Calu3 (cell line): ENCODE measurements at regions not wholly inside any gene's neighbourhood (a gene's known extent, or its start where the extent isn't known, plus 50 kb on each side); places are given as distances from the start of the nearest gene placed in this dataset.

Experiments used
- BruUV-seq: library from RNA; stranded (reverse); fragments of 400-500 nt; replicated peaks from 2 replicates; lab custom pipeline; 2021; lab: Mats Ljungman, UMichigan
- CTCF ChIA-PET: fragments of 300-600 bp; sonication (Branson Sonifier 250); formaldehyde crosslinking; loops from one replicate; lab custom pipeline; 2022; ENCODE audit warnings: antibody characterized with exemption; lab: Charles Lee
- DNase-seq: peaks from one replicate; pipeline ENCODE4 v3.0.0; 2022
- H3K27ac Mint-ChIP-seq: one replicate; pipeline ENCODE4 v1.8.0; 2022; ENCODE audit warnings: mixed read lengths; ENCODE audit not compliant: unreplicated experiment
- H3K27me3 Mint-ChIP-seq: one replicate; pipeline ENCODE4 v1.8.0; 2022; ENCODE audit warnings: mixed read lengths; ENCODE audit not compliant: unreplicated experiment
- H3K36me3 Mint-ChIP-seq: one replicate; pipeline ENCODE4 v1.8.0; 2022; ENCODE audit warnings: mild to moderate bottlenecking, moderate library complexity, mixed read lengths; ENCODE audit not compliant: insufficient read depth, unreplicated experiment
- H3K4me1 Mint-ChIP-seq: one replicate; pipeline ENCODE4 v1.8.0; 2022; ENCODE audit warnings: mild to moderate bottlenecking, low read depth, mixed read lengths; ENCODE audit not compliant: unreplicated experiment
- H3K4me3 Mint-ChIP-seq: one replicate; pipeline ENCODE4 v1.8.0; 2022; ENCODE audit warnings: mild to moderate bottlenecking, low read depth, moderate library complexity, mixed read lengths; ENCODE audit not compliant: unreplicated experiment
- H3K9me3 Mint-ChIP-seq: one replicate; pipeline ENCODE4 v1.8.0; 2022; ENCODE audit warnings: low read depth, mixed read lengths; ENCODE audit not compliant: unreplicated experiment
- intact Hi-C: fragments of 100-400 bp; cut with micrococcal nuclease; formaldehyde crosslinking; loops from one replicate; pipeline ENCODE4 v1.10.0; 2022; ENCODE audit not compliant: unreplicated experiment
- TF ChIP-seq, protein P1 (sequence below): fragments of 200-600 bp; IDR thresholded peaks from one replicate; pipeline ENCODE4 v1.8.0; 2022; ENCODE audit warnings: antibody characterized with exemption; ENCODE audit not compliant: unreplicated experiment

DNA sequence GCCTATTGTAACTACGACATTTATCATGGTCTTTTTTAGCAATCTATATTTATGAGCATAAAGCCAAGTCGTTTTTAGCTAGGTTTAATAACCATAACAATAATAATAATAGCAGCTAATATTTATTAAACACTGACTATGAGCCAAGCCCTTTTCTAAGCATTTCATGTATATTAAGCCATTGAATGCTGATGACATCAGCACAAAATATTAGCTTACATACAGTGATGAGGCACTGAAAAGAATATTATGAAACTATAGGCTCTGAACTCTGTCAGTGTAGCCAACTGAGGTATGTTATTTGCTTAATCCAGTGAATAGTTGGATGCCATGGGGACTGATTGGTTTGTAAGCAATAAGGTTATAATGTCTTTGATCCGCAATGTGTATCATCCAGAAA, 235.2 kb downstream of the NDFIP2 start:
- no peaks in the 10 kb centered on the region for H3K9me3 Mint-ChIP-seq
- H3K27ac Mint-ChIP-seq = no peak overlapping the region
- intact Hi-C loops = no loop called here
- no peak overlapping the region for H3K4me3 Mint-ChIP-seq
- DNase-seq = no peak
- no peaks in the 10 kb centered on the region for H3K36me3 Mint-ChIP-seq
- CTCF ChIA-PET = no interaction called here
- BruUV-seq = no TSS peak
- no peaks in the 10 kb centered on the region for H3K27me3 Mint-ChIP-seq
- TF ChIP-seq, protein P1, sequence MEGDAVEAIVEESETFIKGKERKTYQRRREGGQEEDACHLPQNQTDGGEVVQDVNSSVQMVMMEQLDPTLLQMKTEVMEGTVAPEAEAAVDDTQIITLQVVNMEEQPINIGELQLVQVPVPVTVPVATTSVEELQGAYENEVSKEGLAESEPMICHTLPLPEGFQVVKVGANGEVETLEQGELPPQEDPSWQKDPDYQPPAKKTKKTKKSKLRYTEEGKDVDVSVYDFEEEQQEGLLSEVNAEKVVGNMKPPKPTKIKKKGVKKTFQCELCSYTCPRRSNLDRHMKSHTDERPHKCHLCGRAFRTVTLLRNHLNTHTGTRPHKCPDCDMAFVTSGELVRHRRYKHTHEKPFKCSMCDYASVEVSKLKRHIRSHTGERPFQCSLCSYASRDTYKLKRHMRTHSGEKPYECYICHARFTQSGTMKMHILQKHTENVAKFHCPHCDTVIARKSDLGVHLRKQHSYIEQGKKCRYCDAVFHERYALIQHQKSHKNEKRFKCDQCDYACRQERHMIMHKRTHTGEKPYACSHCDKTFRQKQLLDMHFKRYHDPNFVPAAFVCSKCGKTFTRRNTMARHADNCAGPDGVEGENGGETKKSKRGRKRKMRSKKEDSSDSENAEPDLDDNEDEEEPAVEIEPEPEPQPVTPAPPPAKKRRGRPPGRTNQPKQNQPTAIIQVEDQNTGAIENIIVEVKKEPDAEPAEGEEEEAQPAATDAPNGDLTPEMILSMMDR = no peak
- no peaks in the 10 kb centered on the region for H3K4me1 Mint-ChIP-seq

DNA sequence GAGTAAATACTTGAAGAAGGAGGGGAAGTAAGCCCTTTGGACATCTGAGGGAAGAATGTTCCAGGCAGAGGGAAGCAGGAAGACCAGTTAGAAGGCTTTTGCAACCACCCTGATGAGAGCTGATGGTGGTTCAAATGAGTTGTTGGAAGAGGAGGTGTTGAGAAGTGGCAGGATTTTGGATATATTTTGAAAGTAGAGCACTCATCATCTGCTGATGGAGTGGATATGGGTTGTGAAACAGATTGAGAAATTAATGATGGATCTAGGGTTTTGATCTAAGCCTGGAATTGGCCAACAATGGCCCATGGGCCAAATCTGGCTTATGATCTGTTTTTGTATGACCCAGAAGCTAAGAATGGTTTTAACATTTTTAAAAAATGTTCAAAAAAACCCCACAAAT, 230.7 kb downstream of the NDFIP2 start:
- Mint-ChIP-seq H3K9me3 (no peaks in the 10 kb centered on the region), H3K27me3 (no peaks in the 10 kb centered on the region), H3K27ac (no peak overlapping the region), H3K4me1 (no peaks in the 10 kb centered on the region), H3K4me3 (no peak overlapping the region), H3K36me3 (no peaks in the 10 kb centered on the region)
- intact Hi-C loops = no loop called here
- no TSS peak for BruUV-seq
- CTCF ChIA-PET = no interaction called here
- TF ChIP-seq, protein P1 = no peak
- no peak for DNase-seq

- TF ChIP-seq, protein P1 = no peak
- no peaks in the 10 kb centered on the region for H3K27me3 Mint-ChIP-seq
- intact Hi-C loops = no loop called here
- H3K36me3 Mint-ChIP-seq = no peaks in the 10 kb centered on the region
- CTCF ChIA-PET = no interaction called here
- no peak overlapping the region for H3K27ac Mint-ChIP-seq
- no TSS peak for BruUV-seq
- H3K9me3 Mint-ChIP-seq = no peaks in the 10 kb centered on the region
- no peak overlapping the region for H3K4me3 Mint-ChIP-seq
- no peaks in the 10 kb centered on the region for H3K4me1 Mint-ChIP-seq
- DNase-seq = no peak
Measured at GRCh38 chr13:79710376-79710775, 229.4 kb downstream of the NDFIP2 start.

GRCh38 chr13:79709471-79709870, 228.5 kb downstream of the NDFIP2 start:
- intact Hi-C loops = no loop called here
- Mint-ChIP-seq H3K9me3 (no peaks in the 10 kb centered on the region), H3K27me3 (no peaks in the 10 kb centered on the region), H3K4me1 (no peaks in the 10 kb centered on the region), H3K36me3 (no peaks in the 10 kb centered on the region), H3K27ac (no peak overlapping the region), H3K4me3 (no peak overlapping the region)
- TF ChIP-seq, protein P1 = no peak
- CTCF ChIA-PET = no interaction called here
- no TSS peak for BruUV-seq
- DNase-seq = no peak
